Endothelial cell of umbilical vein (primary cell): ENCODE measurements at regions not wholly inside any gene's neighbourhood (a gene's known extent, or its start where the extent isn't known, plus 50 kb on each side); places are given as distances from the start of the nearest gene placed in this dataset.

Experiments used
- BruUV-seq: library from RNA; stranded (reverse); fragments of 400-500 nt; replicated peaks from 2 replicates; lab custom pipeline; 2021; lab: Mats Ljungman, UMichigan
- CTCF ChIA-PET: fragments of 300-600, 350-600 bp; sonication (Branson Sonifier 250); formaldehyde crosslinking; loops from one replicate; lab custom pipeline; 2021; ENCODE audit warnings: antibody characterized with exemption, inconsistent platforms; lab: Charles Lee
- POLR2A ChIA-PET: fragments of 300-600, 350-600 bp; sonication (Branson Sonifier 250); formaldehyde crosslinking; loops from one replicate; lab custom pipeline; 2021; ENCODE audit warnings: antibody characterized with exemption, inconsistent platforms; lab: Charles Lee
- DNase-seq: peaks from one replicate; pipeline ENCODE4 v3.0.0-alpha.2; 2011; ENCODE audit warnings: low read depth, low spot score
- FAIRE-seq: peaks from 2 replicates; lab custom pipeline; 2011; peaks lifted over from hg19 to GRCh38; lab: Jason Lieb, UNC
- H2AFZ ChIP-seq: 2 replicates; pipeline ENCODE4 v1.6.0; 2012; ENCODE audit warnings: low read depth, low read length, control low read depth, inconsistent platforms
- H3K27ac ChIP-seq: 2 replicates; pipeline ENCODE4 v1.5.1; 2011; ENCODE audit warnings: low read depth, mild to moderate bottlenecking, control low read depth, low read length, moderate library complexity; ENCODE audit not compliant: insufficient read depth
- H3K27me3 ChIP-seq, 2 experiments: 2 replicates each; pipeline versions ENCODE4 v1.6.0 to v1.6.1; 2011; ENCODE audit warnings: low read length in 2 of 2, mixed read lengths in 1 of 2; ENCODE audit not compliant: control insufficient read depth in 2 of 2, insufficient read depth in 2 of 2
- H3K36me3 ChIP-seq, 2 experiments: 2 replicates in 1 of 2; 3 replicates in 1 of 2; pipeline ENCODE4 v1.5.1; 2011; ENCODE audit warnings: low read length in 2 of 2, mild to moderate bottlenecking in 1 of 2, moderate library complexity in 1 of 2; ENCODE audit not compliant: control insufficient read depth in 2 of 2, insufficient read depth in 2 of 2; ENCODE audit errors: extremely low read depth in 1 of 2
- H3K4me1 ChIP-seq: 3 replicates; pipeline ENCODE4 v1.5.1; 2011; ENCODE audit warnings: mild to moderate bottlenecking, low read length; ENCODE audit not compliant: control insufficient read depth, insufficient read depth; ENCODE audit errors: extremely low read depth
- H3K4me2 ChIP-seq: 2 replicates; pipeline ENCODE4 v1.6.1; 2011; ENCODE audit warnings: low read length, control low read depth, mixed read lengths; ENCODE audit not compliant: insufficient read depth
- H3K4me3 ChIP-seq, 3 experiments: fragments of 200-600 bp in 1 of 3; sonication (generic), shearing (Covaris generic) in 1 of 3; replicated peaks in 1 of 3; 2 replicates each; pipeline ENCODE4 v1.5.1; 2011 to 2016; ENCODE audit warnings: control low read depth in 3 of 3, low read length in 3 of 3, mild to moderate bottlenecking in 2 of 3, inconsistent platforms in 1 of 3, low read depth in 1 of 3, moderate library complexity in 1 of 3; ENCODE audit not compliant: insufficient read depth in 1 of 3
- H3K79me2 ChIP-seq: 2 replicates; pipeline ENCODE4 v1.6.0; 2012; ENCODE audit warnings: low read length, inconsistent platforms; ENCODE audit not compliant: control insufficient read depth, insufficient read depth
- H3K9ac ChIP-seq: replicated peaks from 2 replicates; pipeline ENCODE3; 2011; ENCODE audit warnings: low read length, control low read depth; ENCODE audit not compliant: insufficient read depth; ENCODE audit errors: extremely low read depth
- H3K9me1 ChIP-seq: replicated peaks from 3 replicates; pipeline ENCODE4 v1.6.0; 2011; ENCODE audit warnings: mild to moderate bottlenecking, low read length; ENCODE audit not compliant: control insufficient read depth, insufficient read depth; ENCODE audit errors: extremely low read depth
- H3K9me3 ChIP-seq: replicated peaks from 2 replicates; pipeline ENCODE4 v1.5.1; 2012; ENCODE audit warnings: low read length, inconsistent platforms; ENCODE audit not compliant: control insufficient read depth, insufficient read depth
- H4K20me1 ChIP-seq: replicated peaks from 2 replicates; pipeline ENCODE3; 2011; ENCODE audit warnings: mild to moderate bottlenecking, low read length; ENCODE audit not compliant: control insufficient read depth, insufficient read depth; ENCODE audit errors: extremely low read depth
- CTCF ChIP-seq, 2 donors: IDR thresholded peaks; 1 replicate in 1 of 2; 2 replicates in 1 of 2; pipeline ENCODE4 v1.5.1; 2011; ENCODE audit warnings: low read length in 2 of 2, mild to moderate bottlenecking in 2 of 2, moderate library complexity in 2 of 2, control low read depth in 1 of 2, inconsistent platforms in 1 of 2, low read depth in 1 of 2; ENCODE audit not compliant: insufficient read depth in 1 of 2; ENCODE audit errors: extremely low read depth in 1 of 2
- EZH2 ChIP-seq: IDR thresholded peaks from 2 replicates; pipeline ENCODE4 v1.6.1; 2012; ENCODE audit warnings: borderline replicate concordance, low read depth, mild to moderate bottlenecking, moderate library complexity, low read length, inconsistent platforms; ENCODE audit not compliant: severe bottlenecking
- FOS ChIP-seq: IDR thresholded peaks from 2 replicates; pipeline ENCODE4 v1.6.1; 2011; ENCODE audit warnings: mild to moderate bottlenecking, low read length, moderate library complexity, borderline replicate concordance; ENCODE audit not compliant: insufficient read depth
- GATA2 ChIP-seq: IDR thresholded peaks from 2 replicates; pipeline ENCODE4 v1.7.0; 2011; ENCODE audit warnings: low read depth, mild to moderate bottlenecking, moderate library complexity, mixed read lengths, low read length; ENCODE audit not compliant: insufficient read length, insufficient read depth
- JUN ChIP-seq: IDR thresholded peaks from 2 replicates; pipeline ENCODE4 v1.6.1; 2011; ENCODE audit warnings: borderline replicate concordance, low read depth; ENCODE audit not compliant: insufficient read length, insufficient read depth
- MAX ChIP-seq: IDR thresholded peaks from 2 replicates; pipeline ENCODE4 v1.6.1; 2011; ENCODE audit not compliant: insufficient read depth, insufficient read length
- MYC ChIP-seq: IDR thresholded peaks from one replicate; pipeline ENCODE4 v1.6.1; 2011; ENCODE audit warnings: mild to moderate bottlenecking, low read depth, low read length
- POLR2A ChIP-seq: IDR thresholded peaks from 2 replicates; pipeline ENCODE4 v1.6.1; 2012; ENCODE audit warnings: low read depth, mild to moderate bottlenecking, control low read depth, low read length
- POLR2AphosphoS5 ChIP-seq: IDR thresholded peaks from 2 replicates; pipeline ENCODE4 v1.6.1; 2012; ENCODE audit warnings: low read depth, mild to moderate bottlenecking, control low read depth, low read length, moderate library complexity; ENCODE audit not compliant: insufficient read depth
- dilution Hi-C: fragments of 300-500 bp; cut with MboI; formaldehyde crosslinking; loops from one replicate; pipeline ENCODE4 v1.15.0; 2019; ENCODE audit warnings: low sequenced_read_pairs; ENCODE audit not compliant: extremely low pct_ligation_motif_present
- intact Hi-C: fragments of 100-400 bp; cut with micrococcal nuclease; formaldehyde crosslinking; loops from one replicate; pipeline ENCODE4 v1.10.0; 2022

GRCh38 chr20:53853111-53853713, 217.2 kb downstream of the BCAS1 start:
- no peak overlapping the region for H2AFZ ChIP-seq

More at GRCh38 chr20:53853111-53853713, 217.2 kb downstream of the BCAS1 start:
- BruUV-seq = no TSS peak
- CTCF ChIA-PET = no interaction called here
- Histone ChIP-seq H3K4me3 (no peak overlapping the region), H3K27ac (no peak overlapping the region), H3K27me3 (no peaks in the 10 kb centered on the region), H4K20me1 (no peaks in the 10 kb centered on the region), H3K79me2 (no peaks in the 10 kb centered on the region), H3K36me3 (no peaks in the 10 kb centered on the region), H3K9me3 (no peaks in the 10 kb centered on the region), H3K9me1 (no peaks in the 10 kb centered on the region), H3K4me1 (no peaks in the 10 kb centered on the region), H3K9ac (no peak overlapping the region), H3K4me2 (no peak overlapping the region)
- DNase-seq (no peak), FAIRE-seq (no peak)
- POLR2A ChIA-PET = no interaction called here
- dilution Hi-C loops = no loop called here
- no peak for TF ChIP-seq GATA2
- TF ChIP-seq MYC = no peak
- TF ChIP-seq POLR2AphosphoS5 = no peak
- TF ChIP-seq CTCF (IDR thresholded peaks at IDR 0.05; ENCODE audit: extremely low read depth in 1 of 2, insufficient read depth in 1 of 2, low read depth in 1 of 2, low read length in 2 of 2) = no peak
- TF ChIP-seq POLR2A = no peak
- TF ChIP-seq FOS = no peak
- TF ChIP-seq EZH2 = no peak
- TF ChIP-seq JUN = no peak
- TF ChIP-seq MAX = no peak
- intact Hi-C loops = no loop called here
